ENCODE measurements at regions not wholly inside any gene's neighbourhood (a gene's known extent, or its start where the extent isn't known, plus 50 kb on each side); places are given as distances from the start of the nearest gene placed in this dataset.
"Not testable (repeated sequence)": the region's sequence is repeated elsewhere in the genome, so short reads cannot be mapped to it uniquely, and the experiment has no call there.

DNA sequence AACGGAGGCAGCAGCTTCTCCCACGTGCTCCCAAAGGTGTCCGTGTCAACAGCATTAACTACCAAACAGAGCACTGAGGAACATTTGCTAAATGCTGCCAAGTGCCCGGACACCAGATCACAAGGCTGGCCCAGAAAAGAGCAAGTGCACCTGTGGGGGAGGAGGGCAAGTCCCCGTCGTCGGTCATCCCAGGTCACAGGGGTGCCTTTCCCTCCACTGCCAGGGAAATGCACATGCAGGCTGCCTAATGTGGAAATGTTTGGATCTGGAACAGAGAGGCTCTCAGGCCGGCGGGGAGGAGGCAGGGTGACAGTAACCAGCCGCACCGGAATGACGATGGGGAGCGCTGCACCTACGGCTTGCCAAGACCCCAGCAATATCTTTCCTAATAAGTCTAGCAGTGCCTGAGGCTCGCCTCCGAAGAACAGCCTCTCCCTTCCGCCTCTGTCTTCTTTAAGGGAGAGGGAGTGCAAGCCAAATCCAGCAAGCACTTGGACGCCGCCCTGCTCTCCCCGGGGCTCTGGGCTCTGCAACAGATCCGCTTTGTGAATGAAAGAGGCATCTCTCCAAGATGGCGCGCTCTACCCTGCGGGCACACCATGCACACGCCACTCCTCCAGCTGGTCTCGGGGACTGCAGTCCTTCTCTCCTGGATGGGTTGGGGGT, 206.3 kb upstream of the IRF2BP2 start:
- not testable (repeated sequence) for DNase-seq

DNA sequence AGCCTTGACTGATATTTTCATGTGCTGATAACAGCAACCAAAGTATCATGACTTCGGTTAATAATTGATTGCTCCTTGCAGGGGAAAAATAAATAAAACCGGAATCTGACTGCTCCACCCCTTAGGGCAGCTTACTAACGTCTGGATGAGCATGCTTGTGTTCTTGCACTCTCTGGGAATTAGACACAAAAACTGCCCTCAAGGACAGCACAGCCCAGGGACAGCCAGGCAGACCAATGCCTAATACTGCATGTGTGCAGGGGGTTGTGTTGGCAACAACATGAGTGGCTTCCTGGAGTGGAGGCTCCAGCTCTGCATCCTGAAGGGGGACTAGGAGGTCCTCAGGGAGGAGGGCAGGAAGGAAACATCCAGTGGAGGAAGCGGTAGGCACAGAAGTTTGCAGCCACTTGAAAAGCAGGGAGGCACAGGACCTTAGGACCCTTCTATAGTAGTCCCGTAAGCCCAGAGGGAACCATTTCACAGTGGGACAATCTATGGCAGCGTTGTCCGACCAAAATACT, 205.4 kb upstream of the IRF2BP2 start:
- DNase-seq = not testable (repeated sequence)

DNA sequence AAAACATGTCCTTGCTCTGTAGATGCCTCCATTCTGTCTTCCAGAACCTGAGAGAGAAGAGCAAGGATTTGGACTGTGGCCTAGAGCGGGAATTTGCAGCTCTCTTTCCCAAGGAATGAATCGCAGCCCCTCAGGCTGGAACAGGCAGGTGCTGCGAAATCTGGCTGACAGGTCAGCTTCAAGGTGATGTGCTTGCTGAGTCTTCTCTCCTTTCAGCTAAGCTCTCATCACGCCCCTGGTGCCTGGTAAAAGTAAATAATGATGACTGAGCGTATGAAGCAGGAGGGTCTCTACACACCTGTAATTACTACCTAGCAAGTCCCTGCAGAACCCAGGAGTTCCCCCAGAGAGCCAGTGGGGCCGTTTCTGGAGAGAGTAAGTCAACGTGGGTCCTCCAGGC, 204.3 kb upstream of the IRF2BP2 start:
- DNase-seq = not testable (repeated sequence)

DNA sequence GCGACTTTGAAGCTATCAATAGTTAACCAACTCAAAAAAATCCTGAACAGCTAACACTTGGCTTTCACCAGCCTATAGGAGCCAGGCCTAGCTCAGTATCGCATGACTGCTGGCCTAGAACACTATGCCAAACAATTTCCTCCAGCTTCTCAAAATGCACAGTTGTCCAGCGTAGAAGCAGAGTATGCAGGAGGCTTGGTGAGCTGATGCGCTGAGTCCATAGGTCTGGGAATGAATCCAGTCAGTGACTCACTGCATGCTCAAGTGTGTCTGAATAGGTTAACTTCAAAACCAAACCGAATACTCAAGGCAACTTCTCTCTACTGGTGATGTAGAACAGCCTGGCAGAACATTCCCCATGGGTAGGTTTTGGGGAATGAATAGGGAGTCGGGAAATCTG, 201.8 kb upstream of the IRF2BP2 start:
- DNase-seq = peak in 1 of 4 experiments; percentile 18

DNA sequence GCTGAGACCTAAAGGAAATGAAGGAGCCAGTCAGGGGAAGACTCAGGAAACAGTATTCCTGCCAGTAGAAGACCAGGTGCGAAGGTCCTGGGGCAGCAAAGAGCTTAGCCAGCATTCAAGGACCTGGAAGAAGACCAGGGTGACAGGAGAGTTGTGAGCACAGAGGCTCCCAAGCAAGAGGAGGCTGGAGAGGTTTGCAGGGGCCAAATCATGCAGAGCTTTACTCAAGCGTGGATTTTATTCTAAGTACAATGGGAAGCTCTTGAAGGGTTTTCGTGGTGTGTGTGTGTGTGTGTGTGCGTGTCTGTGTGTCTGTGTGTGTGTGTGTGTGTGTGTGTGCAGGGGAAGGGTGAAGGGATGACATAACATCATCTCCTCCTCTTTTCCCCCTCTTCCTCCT, 200.7 kb upstream of the IRF2BP2 start:
- not testable (repeated sequence) for DNase-seq

DNA sequence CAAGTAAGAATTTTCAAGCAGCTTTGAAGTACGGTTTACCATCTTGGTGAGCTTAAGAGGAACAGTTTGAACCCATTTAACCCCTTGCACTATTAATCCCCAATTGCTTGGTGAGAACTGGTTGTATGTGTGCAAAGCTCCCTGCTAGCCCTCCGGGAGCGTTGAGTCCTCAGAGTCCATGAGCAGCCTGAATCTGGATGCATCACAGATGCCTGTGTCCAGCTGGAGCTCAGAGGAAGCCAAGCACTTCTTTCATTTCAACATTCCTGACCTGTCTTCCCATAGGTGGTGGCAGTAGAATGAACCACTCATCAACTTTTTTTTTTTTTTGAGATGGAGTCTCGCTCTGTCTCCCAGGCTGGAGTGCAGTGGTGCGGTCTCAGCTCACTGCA, 199.9 kb upstream of the IRF2BP2 start:
- not testable (repeated sequence) for DNase-seq

DNA sequence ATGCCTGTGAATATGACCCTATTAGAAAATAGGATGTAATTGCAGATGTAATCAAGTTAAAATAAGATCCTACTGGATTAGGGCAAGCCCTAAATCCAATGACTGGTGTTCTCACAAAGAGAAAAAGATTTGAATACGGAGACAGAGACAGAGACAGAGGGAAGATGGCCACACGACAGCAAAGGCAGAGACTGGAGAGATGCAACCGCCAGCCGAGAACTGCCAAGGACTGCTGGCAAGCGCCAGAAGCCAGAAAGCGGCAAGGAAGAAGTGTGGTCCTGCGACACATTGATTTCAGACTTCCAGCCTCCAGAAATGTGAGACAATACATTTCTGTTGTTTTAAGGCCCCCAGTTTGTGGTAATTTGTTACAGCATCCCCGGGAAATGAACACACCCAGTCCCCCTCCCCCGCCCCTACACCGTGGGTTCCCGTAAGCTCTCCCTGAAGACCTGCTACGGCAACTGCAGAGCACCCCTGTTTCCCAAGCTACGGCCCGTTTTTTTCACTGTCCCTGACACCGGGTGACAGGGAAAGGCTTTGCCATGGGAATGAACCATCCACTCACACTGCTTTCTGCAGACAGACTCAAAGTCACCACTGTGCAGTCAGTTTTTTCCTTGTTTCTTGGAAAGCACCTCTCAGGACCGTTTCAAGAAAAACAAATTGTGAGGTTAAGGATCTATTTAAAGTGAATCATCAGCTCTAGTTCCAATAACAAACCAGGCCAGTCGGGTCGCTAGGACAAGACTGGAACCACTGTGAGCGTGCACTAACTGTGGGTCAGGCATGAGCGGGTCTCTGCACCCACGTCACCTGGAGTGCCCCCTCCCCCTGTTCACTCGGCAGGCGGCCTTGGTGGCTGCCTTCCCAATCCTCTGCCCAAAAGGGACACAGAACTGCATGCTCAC, 199.2 kb upstream of the IRF2BP2 start:
- not testable (repeated sequence) for DNase-seq

DNA sequence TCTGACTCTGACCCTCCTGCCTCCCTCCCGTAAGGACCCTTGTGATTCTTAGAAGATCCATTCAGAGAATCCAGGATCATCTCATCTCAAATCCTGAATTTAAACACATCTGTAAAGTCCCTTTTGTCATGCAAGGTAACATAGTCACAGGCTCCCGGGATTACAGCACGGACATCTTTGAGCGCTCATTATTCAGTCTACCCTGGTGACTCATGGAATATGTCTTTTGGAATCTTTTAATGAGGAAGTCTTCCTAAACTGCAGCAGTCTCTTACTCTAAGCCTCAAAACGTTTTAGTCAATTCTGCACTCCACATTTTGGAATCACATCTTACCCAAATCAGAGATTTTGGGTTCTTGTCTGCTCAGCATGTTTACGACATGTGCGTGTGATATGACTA, 198.5 kb upstream of the IRF2BP2 start:
- DNase-seq = peak in 1 of 4 experiments; percentile 15

DNA sequence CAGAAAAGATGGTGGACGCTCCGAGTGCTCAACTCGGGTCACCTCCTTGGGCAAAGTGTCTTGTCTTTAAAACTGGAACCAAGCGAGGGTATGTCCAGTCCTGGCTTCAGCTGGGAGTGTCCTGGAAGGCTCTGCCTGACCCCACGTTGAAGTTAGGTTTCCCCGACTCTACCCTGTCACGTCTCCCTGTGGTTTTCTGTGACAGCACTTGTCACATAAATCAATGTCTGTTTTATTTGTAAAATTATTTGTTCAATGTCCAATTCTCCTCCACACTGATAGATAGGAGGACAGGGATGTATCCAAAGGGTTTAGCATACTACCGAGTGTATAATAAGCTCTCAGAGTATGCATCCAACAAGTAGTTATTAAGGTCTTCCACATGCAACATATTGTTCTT, 197.7 kb upstream of the IRF2BP2 start:
- DNase-seq = not testable (repeated sequence)

DNA sequence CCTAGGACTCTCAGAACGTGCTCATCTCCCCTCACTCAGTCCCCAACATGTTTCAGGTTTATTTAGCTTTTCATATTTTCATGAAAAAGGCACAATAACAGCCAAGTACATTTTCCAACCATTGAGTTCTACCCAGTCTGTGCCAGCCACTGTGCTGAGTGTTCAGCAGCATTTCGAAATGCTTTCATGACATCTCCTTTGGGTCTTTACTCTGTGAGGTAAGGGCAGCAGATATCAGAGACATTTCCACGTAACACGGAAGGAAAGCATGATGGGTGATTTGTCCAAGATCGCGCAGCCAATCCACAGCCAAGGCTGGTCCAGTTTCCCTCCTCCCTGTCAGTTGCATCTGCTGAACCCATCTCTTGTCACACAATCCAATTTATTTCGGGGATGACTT, 192.6 kb upstream of the IRF2BP2 start:
- DNase-seq = peak in 2 of 4 experiments; percentile 12 to 18

DNA sequence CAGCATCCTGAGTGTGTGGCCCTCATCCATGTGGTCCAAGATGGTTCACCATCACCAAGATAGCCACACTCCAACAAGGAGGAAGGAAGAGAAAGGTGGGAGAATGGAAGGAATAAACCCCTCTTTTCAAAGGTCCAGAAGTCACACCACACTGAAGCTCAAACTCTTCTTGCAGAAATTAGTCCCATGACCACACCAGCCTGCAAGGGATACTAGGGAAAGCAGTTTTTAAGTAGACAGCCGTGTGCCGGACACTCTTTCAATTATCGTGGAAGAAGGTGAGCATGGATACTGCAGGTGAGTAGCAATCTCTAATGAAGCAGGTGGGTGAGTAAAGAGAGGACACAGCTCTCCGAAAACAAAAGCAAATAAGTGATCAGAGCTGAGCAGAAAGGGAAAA, 191.7 kb upstream of the IRF2BP2 start:
- not testable (repeated sequence) for DNase-seq

DNA sequence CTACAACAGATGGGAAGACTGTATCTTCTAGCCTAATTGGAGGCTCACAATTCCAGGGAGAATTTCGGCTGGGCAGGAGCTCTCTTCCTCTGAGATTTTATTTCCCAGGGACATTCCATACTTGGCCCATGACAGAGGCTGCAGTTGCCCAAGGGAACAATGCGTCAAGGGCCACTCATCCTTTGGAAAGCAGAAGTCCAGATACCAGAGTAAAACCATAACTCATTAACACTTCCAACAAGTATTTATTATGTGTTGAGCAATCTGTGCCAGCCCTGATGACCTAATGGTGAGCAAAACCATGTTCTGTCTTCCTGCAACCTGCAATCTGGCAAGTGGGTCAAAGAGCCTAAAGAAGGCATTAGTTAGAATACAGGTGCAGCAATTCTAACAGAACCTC, 191.2 kb upstream of the IRF2BP2 start:
- not testable (repeated sequence) for DNase-seq

DNA sequence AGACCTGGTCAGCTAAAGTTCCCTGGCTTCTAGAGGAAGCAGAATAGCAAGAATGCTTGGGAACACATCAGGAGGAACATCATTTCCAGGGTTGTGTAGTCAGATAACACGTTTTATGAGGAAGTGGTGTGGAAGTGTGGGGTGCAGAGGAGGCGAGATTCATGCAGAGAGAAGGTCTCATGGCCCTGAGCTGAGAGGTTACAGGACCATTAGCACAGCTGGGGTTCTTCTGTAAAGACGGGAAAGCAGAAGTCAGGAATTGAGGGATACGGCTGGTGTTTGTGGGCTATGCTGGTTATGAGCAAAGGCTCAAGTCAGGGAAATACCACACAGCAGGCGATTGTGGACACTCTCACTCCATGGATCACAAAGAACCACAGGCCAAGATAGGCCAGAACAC, 190.6 kb upstream of the IRF2BP2 start:
- DNase-seq = peak in 3 of 4 experiments; percentile 55 to 74 (median 60)

DNA sequence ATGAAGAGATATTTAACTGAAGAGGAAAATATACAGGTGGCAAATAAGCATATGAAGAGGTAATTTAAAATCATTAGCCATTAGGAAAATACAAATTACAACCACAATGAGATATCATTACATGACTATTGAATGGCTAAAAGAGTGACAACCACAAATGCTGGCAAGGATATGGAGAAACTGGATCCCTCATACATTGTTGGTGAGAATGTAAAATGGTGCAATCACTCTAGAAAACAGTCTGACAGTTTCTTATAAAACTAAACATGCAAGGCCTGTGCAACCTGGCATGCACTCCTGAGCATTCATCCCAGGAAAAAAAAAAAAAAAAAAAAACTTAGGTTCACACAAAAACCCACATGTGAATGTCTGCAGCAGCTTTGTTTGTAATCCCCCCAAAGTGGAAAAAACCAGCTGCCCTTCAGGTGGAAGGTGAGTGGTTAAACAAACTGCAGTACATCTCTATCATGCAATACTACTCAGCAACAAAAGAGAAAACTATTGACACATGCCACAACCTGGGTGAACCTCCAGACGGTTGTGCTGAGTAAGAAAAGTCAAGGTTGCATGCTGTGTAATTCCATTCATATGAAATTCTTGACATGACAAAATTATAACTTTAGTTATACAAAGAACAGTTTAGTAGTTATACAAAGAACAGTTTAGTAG, 189.2 kb upstream of the IRF2BP2 start:
- DNase-seq = not testable (repeated sequence)

DNA sequence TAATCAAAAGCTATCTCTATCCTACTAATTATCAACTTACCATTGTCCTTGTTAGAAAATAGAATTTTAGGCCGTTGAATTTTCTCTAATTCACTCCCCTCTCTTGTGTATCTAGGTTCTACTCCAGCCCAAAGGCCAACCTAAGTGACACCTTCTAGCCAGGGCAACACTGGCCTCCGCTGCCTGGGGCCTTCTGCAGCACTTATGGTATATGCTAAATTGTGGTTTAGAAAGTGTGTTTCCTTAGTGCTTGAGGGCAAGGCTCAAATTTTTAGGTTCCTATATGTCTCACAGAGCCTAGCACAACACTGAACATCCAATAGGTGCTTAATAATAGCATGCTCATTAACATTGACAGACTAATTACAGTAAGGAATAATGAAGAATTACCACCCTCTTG, 187.2 kb upstream of the IRF2BP2 start:
- not testable (repeated sequence) for DNase-seq

DNA sequence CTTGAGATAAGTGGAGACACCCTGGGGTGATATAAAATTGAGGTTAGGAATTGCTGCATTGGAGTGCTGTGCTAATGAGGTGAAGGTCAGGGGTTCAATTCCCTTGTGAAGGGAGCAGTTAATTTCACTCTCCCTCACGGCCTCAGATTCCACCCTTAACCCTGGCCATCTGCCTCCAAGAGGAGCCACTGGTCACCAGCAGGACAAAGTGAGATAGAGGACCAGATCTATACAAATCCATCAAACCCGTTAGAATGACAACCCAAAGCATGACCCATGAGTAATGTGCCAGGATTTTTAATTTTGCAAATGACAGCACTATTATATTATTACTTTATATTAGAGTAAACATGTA, 186.4 kb upstream of the IRF2BP2 start:
- not testable (repeated sequence) for DNase-seq

DNA sequence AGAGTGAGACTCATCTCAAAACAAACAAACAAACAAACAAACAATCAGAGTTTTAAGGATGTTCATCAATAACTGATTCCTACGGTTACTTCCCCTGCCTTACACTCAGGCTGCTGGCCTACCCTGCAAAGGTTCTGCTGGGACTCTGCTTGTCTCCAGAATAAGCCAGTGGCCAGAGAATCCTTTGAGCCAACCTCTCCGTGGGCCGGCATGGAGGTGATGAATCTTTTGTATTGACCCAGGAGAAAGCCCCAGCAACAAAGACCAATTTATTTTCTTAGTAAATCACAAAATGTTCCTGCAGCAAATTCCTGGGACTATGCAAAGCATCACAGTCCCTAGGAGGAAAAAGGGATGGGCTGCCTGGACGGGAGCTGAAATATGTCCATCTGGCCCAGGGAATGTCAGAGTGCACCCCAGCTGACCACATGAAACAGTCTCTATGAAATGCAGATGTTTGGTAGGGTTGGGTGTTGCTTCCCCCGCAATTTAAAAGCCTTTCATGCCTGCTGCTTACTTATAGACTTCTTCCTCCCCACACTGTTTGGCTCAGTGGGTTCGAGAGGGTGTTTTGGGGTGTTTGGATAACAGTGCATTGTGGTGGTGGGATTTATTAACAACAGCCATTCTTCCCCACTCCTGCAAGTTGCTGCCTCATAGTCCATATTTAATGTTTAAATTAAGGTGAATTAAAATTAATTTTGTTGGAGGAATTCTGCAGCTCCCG, 185.9 kb upstream of the IRF2BP2 start:
- not testable (repeated sequence) for DNase-seq

DNA sequence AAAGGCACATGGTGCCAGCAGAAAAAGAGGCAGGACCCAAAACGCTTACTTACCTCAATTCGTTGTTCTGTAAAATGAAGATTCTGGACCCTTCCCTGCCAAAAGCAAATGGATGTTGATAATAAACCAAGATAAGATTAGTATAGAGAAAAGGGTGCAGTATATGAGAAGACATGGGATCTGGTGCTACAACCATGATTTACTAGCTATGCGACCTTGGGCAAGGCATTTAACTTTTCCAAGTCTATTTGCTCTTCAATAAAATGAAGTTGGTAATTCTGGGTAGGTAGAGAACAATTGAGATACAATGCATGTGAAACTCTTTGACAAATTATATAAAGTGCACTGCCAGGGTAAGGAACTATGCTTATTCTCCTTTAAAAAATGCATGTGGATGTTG, 185.0 kb upstream of the IRF2BP2 start:
- DNase-seq = not testable (repeated sequence)

DNA sequence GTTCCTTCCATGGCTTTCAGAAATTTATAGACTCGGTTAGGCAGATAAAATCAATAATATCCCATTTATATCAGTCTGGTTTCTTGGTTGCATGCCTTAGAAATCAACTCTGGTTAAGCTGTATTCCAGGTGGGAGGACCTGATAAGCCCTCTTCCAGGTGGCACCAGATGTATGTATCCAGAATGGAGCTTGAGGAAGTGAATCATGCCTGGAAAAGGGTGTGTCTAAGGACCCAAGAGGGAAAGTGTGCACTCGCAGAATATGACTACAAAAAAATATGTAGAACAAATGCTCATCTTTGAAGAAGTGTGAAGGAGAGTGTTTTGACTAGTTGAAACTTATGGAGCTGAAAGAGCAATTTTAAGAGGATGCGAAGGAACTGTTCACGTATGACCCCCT, 184.5 kb upstream of the IRF2BP2 start:
- DNase-seq = not testable (repeated sequence)

DNA sequence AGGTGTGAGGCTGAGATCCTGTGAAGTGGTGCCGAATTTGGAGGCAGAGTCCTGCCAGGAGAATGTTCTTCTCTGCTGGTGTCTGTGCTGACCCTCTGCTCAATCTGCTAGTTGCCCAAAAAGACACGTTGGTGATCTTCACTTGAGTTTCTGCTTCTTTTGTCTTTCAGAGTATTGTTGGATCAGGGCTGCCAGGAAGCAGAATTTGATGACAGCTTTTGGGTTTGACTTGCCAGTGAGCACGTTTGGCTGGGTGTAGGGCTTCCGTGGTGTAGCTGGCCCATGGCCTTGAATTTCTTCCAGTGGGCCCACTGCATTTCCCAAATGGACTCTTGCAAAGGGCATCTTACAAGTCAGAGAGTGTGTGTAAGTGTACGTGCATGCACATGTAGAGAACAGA, 183.9 kb upstream of the IRF2BP2 start:
- DNase-seq = not testable (repeated sequence)

DNA sequence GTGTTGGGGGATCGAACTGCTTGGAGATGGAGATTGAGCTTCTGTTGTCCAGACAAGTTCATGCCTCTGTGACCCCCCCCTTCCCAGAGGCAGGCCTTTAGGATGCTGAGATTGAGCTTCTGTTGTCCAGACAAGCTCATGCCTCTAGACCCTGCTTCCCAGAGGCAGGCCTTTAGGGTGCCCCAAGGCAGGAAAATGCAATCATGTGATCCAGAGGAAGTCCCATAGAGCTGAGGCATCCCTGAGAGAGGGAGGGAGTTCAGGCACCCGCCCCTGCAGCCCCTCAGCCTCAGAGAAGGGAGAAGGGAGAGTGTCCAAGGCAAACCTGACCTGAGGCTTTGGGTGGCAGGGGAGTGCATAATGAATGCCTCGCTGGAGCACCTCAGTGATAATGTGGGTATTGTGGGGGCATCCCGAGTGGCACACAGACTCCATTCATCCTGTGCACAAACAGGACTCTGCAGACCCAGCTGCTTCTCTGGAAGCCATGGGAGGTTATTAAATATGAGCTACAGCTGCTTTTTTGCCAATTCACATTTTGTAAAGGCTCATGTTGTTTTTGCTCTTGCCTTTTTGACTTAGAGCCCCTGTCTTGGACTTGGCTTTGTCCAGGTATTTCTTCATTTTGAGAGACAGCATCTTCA, 182.4 kb upstream of the IRF2BP2 start:
- DNase-seq = not testable (repeated sequence)

DNA sequence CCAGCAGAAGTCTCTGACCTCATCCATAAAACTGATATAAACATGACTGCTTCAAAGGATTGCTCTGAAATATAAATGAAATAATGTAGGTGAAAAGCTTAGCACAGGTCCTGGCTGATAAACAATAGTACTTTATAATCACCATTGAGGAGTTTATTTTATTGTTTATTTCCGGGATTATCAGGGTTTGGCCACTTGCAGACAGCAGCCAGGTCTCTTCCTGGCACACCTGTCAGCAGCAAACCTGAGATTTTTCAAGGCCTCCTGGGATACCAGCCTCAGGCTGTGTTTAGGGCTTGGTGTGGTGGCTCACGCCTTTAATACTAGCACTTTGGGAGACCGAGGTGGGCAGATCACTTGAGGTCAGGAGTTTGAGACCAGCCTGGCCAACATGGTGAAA, 181.6 kb upstream of the IRF2BP2 start:
- DNase-seq = not testable (repeated sequence)

All from suppressor macrophage (primary cell).